Smooth muscle cell (in vitro differentiated cells): ENCODE measurements at regions not wholly inside any gene's neighbourhood (a gene's known extent, or its start where the extent isn't known, plus 50 kb on each side); places are given as distances from the start of the nearest gene placed in this dataset.

Source experiments
- DNase-seq: peaks from one replicate; lab custom pipeline; 2025; ENCODE audit not compliant: unreplicated experiment; lab: John Stamatoyannopoulos, UW
- H2AFZ ChIP-seq: fragments of 200-600 bp; sonication (generic); 2 replicates; pipeline ENCODE4 v1.6.0; 2016; ENCODE audit warnings: antibody characterized with exemption, low read depth, mild to moderate bottlenecking
- H3F3A ChIP-seq: fragments of 200-600 bp; sonication (generic); 2 replicates; pipeline ENCODE4 v1.6.0; 2017; ENCODE audit warnings: antibody characterized with exemption, low read depth
- H3K27ac ChIP-seq: fragments of 200-600 bp; sonication (generic); 2 replicates; pipeline ENCODE4 v1.5.1; 2016; ENCODE audit warnings: low read depth, mild to moderate bottlenecking
- H3K27me3 ChIP-seq: fragments of 200-600 bp; sonication (generic); 2 replicates; pipeline ENCODE4 v1.6.1; 2016; ENCODE audit warnings: low read depth, mild to moderate bottlenecking
- H3K36me3 ChIP-seq: fragments of 200-600 bp; sonication (generic); 2 replicates; pipeline ENCODE4 v1.5.1; 2016; ENCODE audit warnings: low read depth
- H3K4me1 ChIP-seq: fragments of 200-600 bp; sonication (generic); 2 replicates; pipeline ENCODE4 v1.5.1; 2016; ENCODE audit warnings: low read depth
- H3K4me2 ChIP-seq: fragments of 200-600 bp; sonication (generic); 2 replicates; pipeline ENCODE4 v1.6.0; 2016; ENCODE audit warnings: mild to moderate bottlenecking
- H3K4me3 ChIP-seq: fragments of 200-600 bp; sonication (generic); 2 replicates; pipeline ENCODE4 v1.5.1; 2016; ENCODE audit warnings: mild to moderate bottlenecking
- H3K79me2 ChIP-seq: fragments of 200-600 bp; sonication (generic); 2 replicates; pipeline ENCODE4 v1.6.0; 2016; ENCODE audit warnings: low read depth, mild to moderate bottlenecking
- H3K9ac ChIP-seq: fragments of 200-600 bp; sonication (generic); 2 replicates; pipeline ENCODE4 v1.6.0; 2016; ENCODE audit warnings: low read depth
- H3K9me3 ChIP-seq: fragments of 200-600 bp; sonication (generic); replicated peaks from 2 replicates; pipeline ENCODE4 v1.5.1; 2016; ENCODE audit warnings: low read depth
- H4K20me1 ChIP-seq: fragments of 200-600 bp; sonication (generic); 2 replicates; pipeline ENCODE4 v1.6.0; 2016; ENCODE audit warnings: low read depth
- WGBS: methylation state at CpG from one replicate; pipeline ENCODE4 v1.1.7; 2016; ENCODE audit warnings: low lambda C conversion rate; 5-methylcytosine and 5-hydroxymethylcytosine counted together
- TF ChIP-seq, protein P1 (sequence below): fragments of 200-600 bp; sonication (generic); IDR thresholded peaks from 2 replicates; pipeline ENCODE4 v1.5.1; 2017; ENCODE audit warnings: borderline replicate concordance, mild to moderate bottlenecking, antibody characterized with exemption; ENCODE audit not compliant: insufficient read depth, poor library complexity, severe bottlenecking

DNA sequence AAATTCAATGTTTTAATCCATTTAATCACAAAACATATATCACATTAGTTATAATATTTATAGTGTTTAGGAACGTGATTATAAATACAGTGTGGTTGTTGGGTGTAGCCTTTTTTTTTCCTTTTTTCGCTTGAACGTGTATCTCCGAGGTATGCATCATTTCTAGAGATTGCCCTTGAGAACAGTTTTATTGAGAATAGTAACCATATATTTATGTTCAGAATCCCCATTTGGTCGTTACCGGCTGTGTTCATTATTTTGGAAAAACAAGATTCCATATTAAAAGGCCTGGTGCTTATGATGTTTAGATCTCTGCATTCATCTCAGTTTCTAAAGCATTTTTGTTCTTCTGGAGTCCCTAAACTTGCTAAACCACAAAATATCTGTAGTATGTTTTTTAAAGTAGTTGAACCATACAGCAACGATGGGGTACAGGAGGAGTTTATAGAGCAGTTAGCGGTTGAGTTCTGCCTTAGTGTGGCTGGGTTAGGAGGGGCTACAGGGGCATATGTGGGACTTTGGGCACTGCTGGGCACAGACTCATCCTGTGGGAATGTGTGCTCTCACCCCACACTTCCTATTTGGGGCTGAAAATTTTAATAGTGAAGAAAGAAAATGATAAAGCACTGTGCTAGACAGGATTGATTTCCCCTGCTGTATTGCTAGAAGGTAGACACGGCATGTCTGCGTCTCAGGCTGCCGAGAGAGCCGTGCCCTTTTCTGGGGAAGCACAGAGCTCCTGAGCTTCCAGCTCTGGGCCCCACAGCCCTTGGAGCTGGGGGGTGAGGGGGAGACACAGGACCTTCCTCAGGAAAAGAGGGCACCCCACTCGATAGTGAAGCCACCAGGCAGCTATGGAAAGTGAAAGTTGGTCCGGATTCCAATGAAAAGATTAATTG, 81.5 kb upstream of the PPARA start:
- peaks cover 4% of the 10 kb centered on the region for H3K4me1 ChIP-seq
- H3K27me3 ChIP-seq, result peaks cover 63% of the 10 kb centered on the region
- peak overlapping the region; percentile 83 for H3K4me3 ChIP-seq
- H3K36me3 ChIP-seq, result no peaks in the 10 kb centered on the region
- peak overlapping the region; percentile 72 for H3K27ac ChIP-seq
- H4K20me1 ChIP-seq, result peaks cover 10% of the 10 kb centered on the region
- H3F3A ChIP-seq, result peaks cover 8% of the 10 kb centered on the region
- DNase-seq, result no peak
- WGBS, result 73% methylated on average over 14 of the region's 14 CpGs
- H3K9ac ChIP-seq, result peak overlapping the region; percentile 33
- peak overlapping the region; percentile 97 for H3K4me2 ChIP-seq
- TF ChIP-seq, protein P1, sequence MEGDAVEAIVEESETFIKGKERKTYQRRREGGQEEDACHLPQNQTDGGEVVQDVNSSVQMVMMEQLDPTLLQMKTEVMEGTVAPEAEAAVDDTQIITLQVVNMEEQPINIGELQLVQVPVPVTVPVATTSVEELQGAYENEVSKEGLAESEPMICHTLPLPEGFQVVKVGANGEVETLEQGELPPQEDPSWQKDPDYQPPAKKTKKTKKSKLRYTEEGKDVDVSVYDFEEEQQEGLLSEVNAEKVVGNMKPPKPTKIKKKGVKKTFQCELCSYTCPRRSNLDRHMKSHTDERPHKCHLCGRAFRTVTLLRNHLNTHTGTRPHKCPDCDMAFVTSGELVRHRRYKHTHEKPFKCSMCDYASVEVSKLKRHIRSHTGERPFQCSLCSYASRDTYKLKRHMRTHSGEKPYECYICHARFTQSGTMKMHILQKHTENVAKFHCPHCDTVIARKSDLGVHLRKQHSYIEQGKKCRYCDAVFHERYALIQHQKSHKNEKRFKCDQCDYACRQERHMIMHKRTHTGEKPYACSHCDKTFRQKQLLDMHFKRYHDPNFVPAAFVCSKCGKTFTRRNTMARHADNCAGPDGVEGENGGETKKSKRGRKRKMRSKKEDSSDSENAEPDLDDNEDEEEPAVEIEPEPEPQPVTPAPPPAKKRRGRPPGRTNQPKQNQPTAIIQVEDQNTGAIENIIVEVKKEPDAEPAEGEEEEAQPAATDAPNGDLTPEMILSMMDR, result no peak
- H3K79me2 ChIP-seq, result peaks cover 3% of the 10 kb centered on the region
- H2AFZ ChIP-seq, result no peak overlapping the region
- H3K9me3 ChIP-seq, result no peaks in the 10 kb centered on the region

GRCh38 chr22:46069521-46070214, 80.7 kb upstream of the PPARA start:
- TF ChIP-seq, protein P1, result no peak
- peaks cover 3% of the 10 kb centered on the region for H3K79me2 ChIP-seq

DNA sequence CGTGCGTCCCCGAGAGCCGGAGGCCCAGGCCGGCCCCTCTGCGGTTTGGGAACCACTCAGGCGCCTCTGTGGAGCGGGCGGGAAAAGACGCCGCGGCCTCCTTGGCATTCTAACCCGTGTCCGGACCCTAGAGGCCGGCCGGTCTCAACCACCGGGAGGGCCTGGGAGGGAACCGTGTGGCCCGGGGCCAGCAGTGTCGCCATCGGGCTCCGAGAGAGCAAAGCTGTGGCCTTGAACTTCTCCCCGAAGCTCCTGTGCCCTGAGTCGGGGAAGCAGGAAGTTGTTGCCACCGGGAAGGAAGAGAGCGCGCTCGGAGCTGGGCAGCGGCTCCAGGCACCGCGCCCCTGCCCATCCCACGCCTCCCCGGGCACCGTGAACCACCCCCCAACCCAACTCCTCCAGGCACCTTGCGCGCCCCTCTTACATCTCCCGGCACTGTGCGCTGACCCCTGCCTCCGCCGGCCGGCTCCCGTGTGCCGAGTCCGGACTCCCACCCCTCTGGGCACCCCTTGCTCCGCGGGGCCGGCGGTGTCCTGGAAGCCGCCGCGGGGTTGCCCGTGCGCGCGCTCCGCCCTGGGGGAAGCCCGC, 80.0 kb upstream of the PPARA start:
- Histone ChIP-seq H3K27ac (peak overlapping the region; percentile 72), H3K9ac (peak overlapping the region; percentile 33), H3K79me2 (peaks cover 3% of the 10 kb centered on the region), H3F3A (peaks cover 8% of the 10 kb centered on the region), H3K9me3 (no peaks in the 10 kb centered on the region), H3K4me1 (peaks cover 4% of the 10 kb centered on the region), H3K4me3 (peak overlapping the region; percentile 83), H3K27me3 (peaks cover 51% of the 10 kb centered on the region), H3K4me2 (peak overlapping the region; percentile 97), H2AFZ (peak overlapping the region; percentile 48), H4K20me1 (peaks cover 22% of the 10 kb centered on the region), H3K36me3 (no peaks in the 10 kb centered on the region)
- TF ChIP-seq, protein P1, result no peak
- 2% methylated on average over 35 of the region's 57 CpGs for WGBS
- DNase-seq, result no peak

More at GRCh38 chr22:46069521-46070214, 80.7 kb upstream of the PPARA start:
- H3F3A ChIP-seq, result peaks cover 8% of the 10 kb centered on the region
- H2AFZ ChIP-seq, result peak overlapping the region; percentile 48
- no peak for DNase-seq
- 46% methylated on average over 24 of the region's 24 CpGs for WGBS
- peak overlapping the region; percentile 97 for H3K4me2 ChIP-seq
- H3K9me3 ChIP-seq, result no peaks in the 10 kb centered on the region
- no peaks in the 10 kb centered on the region for H3K36me3 ChIP-seq
- peaks cover 18% of the 10 kb centered on the region for H4K20me1 ChIP-seq
- H3K4me3 ChIP-seq, result peak overlapping the region; percentile 83
- peak overlapping the region; percentile 72 for H3K27ac ChIP-seq
- H3K4me1 ChIP-seq, result peaks cover 4% of the 10 kb centered on the region
- peak overlapping the region; percentile 33 for H3K9ac ChIP-seq
- H3K27me3 ChIP-seq, result peaks cover 57% of the 10 kb centered on the region
